ENCODE measurements at regions not wholly inside any gene's neighbourhood (a gene's known extent, or its start where the extent isn't known, plus 50 kb on each side); places are given as distances from the start of the nearest gene placed in this dataset.

- TF ChIP-seq CTCF (IDR thresholded peaks at IDR 0.05; ENCODE audit: poor library complexity) = no peak
- no peak for TF ChIP-seq EZH2phosphoT487 (IDR thresholded peaks at IDR 0.05; ENCODE audit: low read depth, severe bottlenecking, unreplicated experiment)
- TF ChIP-seq EZH2 (IDR thresholded peaks at IDR 0.05; ENCODE audit: borderline replicate concordance) = no peak
Observed at GRCh38 chr10:121242741-121243608, 355.3 kb downstream of the FGFR2 start.
